Glomerular visceral epithelial cell (primary cell): ENCODE measurements at regions not wholly inside any gene's neighbourhood (a gene's known extent, or its start where the extent isn't known, plus 50 kb on each side); places are given as distances from the start of the nearest gene placed in this dataset.
"Not testable (repeated sequence)": the region's sequence is repeated elsewhere in the genome, so short reads cannot be mapped to it uniquely, and the experiment has no call there.

Source experiments
- DNase-seq: peaks from one replicate; pipeline ENCODE4 v3.0.0-alpha.2; 2016; ENCODE audit errors: extremely low spot score

GRCh38 chr3:154678041-154678654, 248.2 kb upstream of the GPR149 start:
- no peak for DNase-seq

GRCh38 chr3:154668835-154669234, 238.8 kb upstream of the GPR149 start:
- no peak for DNase-seq

- DNase-seq: no peak
Observed at GRCh38 chr3:154668187-154668586, 238.2 kb upstream of the GPR149 start.

GRCh38 chr3:154666542-154666941, 236.6 kb upstream of the GPR149 start:
- DNase-seq: no peak

GRCh38 chr3:154664714-154665113, 234.7 kb upstream of the GPR149 start:
- no peak for DNase-seq

- no peak for DNase-seq
Observed at GRCh38 chr3:154662851-154663250, 232.9 kb upstream of the GPR149 start.

- DNase-seq: no peak
Observed at GRCh38 chr3:154660811-154661210, 230.8 kb upstream of the GPR149 start.

GRCh38 chr3:154658000-154658399, 228.0 kb upstream of the GPR149 start:
- DNase-seq: no peak

GRCh38 chr3:154657218-154657617, 227.2 kb upstream of the GPR149 start:
- no peak for DNase-seq

GRCh38 chr3:154656486-154656885, 226.5 kb upstream of the GPR149 start:
- no peak for DNase-seq

GRCh38 chr3:154642145-154642544, 212.2 kb upstream of the GPR149 start:
- no peak for DNase-seq

- no peak for DNase-seq
Observed at GRCh38 chr3:154625756-154626155, 195.8 kb upstream of the GPR149 start.

GRCh38 chr3:154619621-154620020, 189.6 kb upstream of the GPR149 start:
- not testable (repeated sequence) for DNase-seq

- no peak for DNase-seq
Observed at GRCh38 chr3:154616298-154616697, 186.3 kb upstream of the GPR149 start.

- DNase-seq: no peak
Observed at GRCh38 chr3:154615471-154615870, 185.5 kb upstream of the GPR149 start.

- no peak for DNase-seq
Observed at GRCh38 chr3:154614601-154615000, 184.6 kb upstream of the GPR149 start.

- no peak for DNase-seq
Observed at GRCh38 chr3:154614078-154614477, 184.1 kb upstream of the GPR149 start.

- no peak for DNase-seq
Observed at GRCh38 chr3:154602241-154602640, 172.3 kb upstream of the GPR149 start.

GRCh38 chr3:154598166-154598565, 168.2 kb upstream of the GPR149 start:
- no peak for DNase-seq

- DNase-seq: no peak
Observed at GRCh38 chr3:154590675-154591384, 160.8 kb upstream of the GPR149 start.

- DNase-seq: no peak
Observed at GRCh38 chr3:154588831-154589230, 158.8 kb upstream of the GPR149 start.

- DNase-seq: no peak
Observed at GRCh38 chr3:154584974-154585373, 155.0 kb upstream of the GPR149 start.

- DNase-seq: no peak
Observed at GRCh38 chr3:154584041-154584440, 154.1 kb upstream of the GPR149 start.
